ENCODE measurements at regions not wholly inside any gene's neighbourhood (a gene's known extent, or its start where the extent isn't known, plus 50 kb on each side); places are given as distances from the start of the nearest gene placed in this dataset.
"Not testable (repeated sequence)": the region's sequence is repeated elsewhere in the genome, so short reads cannot be mapped to it uniquely, and the experiment has no call there.

GRCh38 chr20:6663104-6663503, 104.4 kb upstream of the BMP2 start:
- Histone ChIP-seq H3K27me3 (ENCODE audit: insufficient read depth, poor library complexity, severe bottlenecking) (no peaks in the 10 kb centered on the region), H3K27ac (replicated peaks) (no peak overlapping the region), H3K4me3 (replicated peaks; ENCODE audit: insufficient read depth, low read length) (no peak overlapping the region)
- DNase-seq (ENCODE audit: low read depth in 1 of 2, low spot score in 1 of 2) = no peak
- TF ChIP-seq POLR2AphosphoS5 (IDR thresholded peaks at IDR 0.05; ENCODE audit: low read depth) = no peak
- TF ChIP-seq REST (IDR thresholded peaks at IDR 0.05; ENCODE audit: insufficient replicate concordance, low read depth) = no peak
- no peak for TF ChIP-seq CTCF (IDR thresholded peaks at IDR 0.05; ENCODE audit: insufficient read depth, low read length)
- no peak for TF ChIP-seq GABPA (IDR thresholded peaks at IDR 0.05; ENCODE audit: low read depth)
- no peak for TF ChIP-seq SPI1 (IDR thresholded peaks at IDR 0.05; ENCODE audit: borderline replicate concordance, low read depth)

GRCh38 chr20:6662309-6662708, 105.2 kb upstream of the BMP2 start:
- H3K27ac ChIP-seq (replicated peaks) = no peak overlapping the region
- TF ChIP-seq SPI1 (IDR thresholded peaks at IDR 0.05; ENCODE audit: borderline replicate concordance, low read depth) (no peak), GABPA (IDR thresholded peaks at IDR 0.05; ENCODE audit: low read depth) (no peak), CTCF (IDR thresholded peaks at IDR 0.05; ENCODE audit: insufficient read depth, low read length) (no peak), REST (IDR thresholded peaks at IDR 0.05; ENCODE audit: insufficient replicate concordance, low read depth) (no peak), POLR2AphosphoS5 (IDR thresholded peaks at IDR 0.05; ENCODE audit: low read depth) (no peak)
- DNase-seq (ENCODE audit: low read depth in 1 of 2, low spot score in 1 of 2) = no peak

GRCh38 chr20:6660441-6660840, 107.0 kb upstream of the BMP2 start:
- no peak for DNase-seq (ENCODE audit: low read depth in 1 of 2, low spot score in 1 of 2)
- TF ChIP-seq CTCF (IDR thresholded peaks at IDR 0.05; ENCODE audit: insufficient read depth, low read length) = no peak
- no peak for TF ChIP-seq POLR2AphosphoS5 (IDR thresholded peaks at IDR 0.05; ENCODE audit: low read depth)
- TF ChIP-seq REST (IDR thresholded peaks at IDR 0.05; ENCODE audit: insufficient replicate concordance, low read depth) = no peak
- no peak for TF ChIP-seq GABPA (IDR thresholded peaks at IDR 0.05; ENCODE audit: low read depth)
- TF ChIP-seq SPI1 (IDR thresholded peaks at IDR 0.05; ENCODE audit: borderline replicate concordance, low read depth) = no peak
- Histone ChIP-seq H3K27ac (replicated peaks) (no peak overlapping the region), H3K4me3 (replicated peaks; ENCODE audit: insufficient read depth, low read length) (no peak overlapping the region), H3K27me3 (ENCODE audit: insufficient read depth, poor library complexity, severe bottlenecking) (no peaks in the 10 kb centered on the region)

More at GRCh38 chr20:6662309-6662708, 105.2 kb upstream of the BMP2 start:
- Histone ChIP-seq H3K4me3 (replicated peaks; ENCODE audit: insufficient read depth, low read length) (no peak overlapping the region), H3K27me3 (ENCODE audit: insufficient read depth, poor library complexity, severe bottlenecking) (no peaks in the 10 kb centered on the region)

- not testable (repeated sequence) for DNase-seq (ENCODE audit: low read depth in 1 of 2, low spot score in 1 of 2); H3K4me3 ChIP-seq (replicated peaks; ENCODE audit: insufficient read depth, low read length); H3K27me3 ChIP-seq (ENCODE audit: insufficient read depth, poor library complexity, severe bottlenecking); H3K27ac ChIP-seq (replicated peaks)
Measured at GRCh38 chr20:6658909-6659308, 108.6 kb upstream of the BMP2 start.

Measured in HL-60 (cell line).